ENCODE measurements at regions not wholly inside any gene's neighbourhood (a gene's known extent, or its start where the extent isn't known, plus 50 kb on each side); places are given as distances from the start of the nearest gene placed in this dataset.
"Not testable (repeated sequence)": the region's sequence is repeated elsewhere in the genome, so short reads cannot be mapped to it uniquely, and the experiment has no call there.

GRCh38 chr14:34381304-34381703, 80.7 kb downstream of the SPTSSA start:
- DNase-seq (ENCODE audit: low read depth), result not testable (repeated sequence)

- DNase-seq (ENCODE audit: low read depth), result no peak
Measured at GRCh38 chr14:34380471-34380845, 81.6 kb downstream of the SPTSSA start.

GRCh38 chr14:34379816-34380470, 82.1 kb downstream of the SPTSSA start:
- DNase-seq (ENCODE audit: low read depth), result no peak

GRCh38 chr14:34376649-34377267, 85.3 kb downstream of the SPTSSA start:
- DNase-seq (ENCODE audit: low read depth), result no peak

- no peak for DNase-seq (ENCODE audit: low read depth)
Measured at GRCh38 chr14:34374998-34375740, 86.9 kb downstream of the SPTSSA start.

GRCh38 chr14:34373191-34373590, 88.8 kb downstream of the SPTSSA start:
- no peak for DNase-seq (ENCODE audit: low read depth)

- no peak for DNase-seq (ENCODE audit: low read depth)
Measured at GRCh38 chr14:34372786-34373185, 89.3 kb downstream of the SPTSSA start.

- DNase-seq (ENCODE audit: low read depth), result no peak
Measured at GRCh38 chr14:34369648-34370030, 92.4 kb downstream of the SPTSSA start.

- DNase-seq (ENCODE audit: low read depth), result no peak
Measured at GRCh38 chr14:34368971-34369647, 92.9 kb downstream of the SPTSSA start.

GRCh38 chr14:34368115-34368970, 93.7 kb downstream of the SPTSSA start:
- DNase-seq (ENCODE audit: low read depth), result no peak

- no peak for DNase-seq (ENCODE audit: low read depth)
Measured at GRCh38 chr14:34365309-34365915, 96.6 kb downstream of the SPTSSA start.

- no peak for DNase-seq (ENCODE audit: low read depth)
Measured at GRCh38 chr14:34364201-34364600, 97.8 kb downstream of the SPTSSA start.

- DNase-seq (ENCODE audit: low read depth), result no peak
Measured at GRCh38 chr14:34363733-34364134, 98.3 kb downstream of the SPTSSA start.

GRCh38 chr14:34362641-34363251, 99.3 kb downstream of the SPTSSA start:
- no peak for DNase-seq (ENCODE audit: low read depth)

- no peak for DNase-seq (ENCODE audit: low read depth)
Measured at GRCh38 chr14:34361504-34362011, 100.5 kb downstream of the SPTSSA start.

- DNase-seq (ENCODE audit: low read depth), result no peak
Measured at GRCh38 chr14:34359420-34360117, 102.5 kb downstream of the SPTSSA start.

- no peak for DNase-seq (ENCODE audit: low read depth)
Measured at GRCh38 chr14:34356264-34356654, 105.8 kb downstream of the SPTSSA start.

GRCh38 chr14:34355584-34356263, 106.3 kb downstream of the SPTSSA start:
- no peak for DNase-seq (ENCODE audit: low read depth)

- no peak for DNase-seq (ENCODE audit: low read depth)
Measured at GRCh38 chr14:34354556-34354955, 107.5 kb downstream of the SPTSSA start.

- no peak for DNase-seq (ENCODE audit: low read depth)
Measured at GRCh38 chr14:34350903-34351302, 111.1 kb downstream of the SPTSSA start.
